ENCODE measurements at regions not wholly inside any gene's neighbourhood (a gene's known extent, or its start where the extent isn't known, plus 50 kb on each side); places are given as distances from the start of the nearest gene placed in this dataset.

- no peak for ATAC-seq (replicated peaks)
- Mint-ChIP-seq H3K36me3 (ENCODE audit: insufficient read depth) (no peaks in the 10 kb centered on the region), H3K9me3 (no peaks in the 10 kb centered on the region), H3K27ac (no peak overlapping the region), H3K4me3 (no peak overlapping the region), H3K4me1 (ENCODE audit: low read depth in 2 of 2) (no peaks in the 10 kb centered on the region), H3K27me3 (peaks cover 25 to 29% of the 10 kb centered on the region in 2 donors)
- DNase-seq = no peak
These were observed 143.1 kb downstream of the ACTBL2 start for GRCh38 chr5:57339521-57339920.

DNA sequence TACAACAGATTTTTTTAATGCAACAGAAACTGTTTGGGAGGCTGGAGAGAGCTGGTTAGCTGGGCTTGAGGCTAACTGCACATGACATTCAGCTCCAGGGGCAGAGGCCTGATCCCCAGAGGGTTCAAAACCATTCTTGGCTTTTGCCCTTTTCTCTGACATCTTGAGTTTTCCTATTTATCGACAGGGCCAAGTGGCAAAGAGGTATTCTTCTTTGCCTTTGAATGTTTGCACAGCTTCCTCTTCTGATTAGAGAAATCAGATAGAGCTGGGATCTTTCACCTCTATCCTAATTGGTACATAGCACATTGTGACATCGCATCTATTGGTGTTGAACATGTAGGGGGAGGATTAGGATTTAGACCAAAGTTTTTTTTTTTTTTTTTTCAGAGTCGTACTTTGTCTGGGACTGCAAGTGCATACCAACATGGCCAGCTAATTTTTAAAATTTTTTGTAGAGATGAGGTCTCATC lies 143.7 kb downstream of the ACTBL2 start:
- DNase-seq (no peak), ATAC-seq (replicated peaks) (no peak)
- H3K27me3 Mint-ChIP-seq = peaks cover 23 to 29% of the 10 kb centered on the region in 2 donors
- no peaks in the 10 kb centered on the region for H3K9me3 Mint-ChIP-seq
- H3K27ac Mint-ChIP-seq = no peak overlapping the region
- no peaks in the 10 kb centered on the region for H3K36me3 Mint-ChIP-seq (ENCODE audit: insufficient read depth)
- H3K4me3 Mint-ChIP-seq = no peak overlapping the region
- H3K4me1 Mint-ChIP-seq (ENCODE audit: low read depth in 2 of 2) = no peaks in the 10 kb centered on the region

GRCh38 chr5:57338068-57338867 lies 144.3 kb downstream of the ACTBL2 start:
- Mint-ChIP-seq H3K27me3 (peaks cover 20 to 29% of the 10 kb centered on the region in 2 donors), H3K27ac (no peak overlapping the region), H3K9me3 (no peaks in the 10 kb centered on the region), H3K36me3 (ENCODE audit: insufficient read depth) (no peaks in the 10 kb centered on the region), H3K4me1 (ENCODE audit: low read depth in 2 of 2) (no peaks in the 10 kb centered on the region), H3K4me3 (no peak overlapping the region)
- no peak for ATAC-seq (replicated peaks)
- DNase-seq = no peak

DNA sequence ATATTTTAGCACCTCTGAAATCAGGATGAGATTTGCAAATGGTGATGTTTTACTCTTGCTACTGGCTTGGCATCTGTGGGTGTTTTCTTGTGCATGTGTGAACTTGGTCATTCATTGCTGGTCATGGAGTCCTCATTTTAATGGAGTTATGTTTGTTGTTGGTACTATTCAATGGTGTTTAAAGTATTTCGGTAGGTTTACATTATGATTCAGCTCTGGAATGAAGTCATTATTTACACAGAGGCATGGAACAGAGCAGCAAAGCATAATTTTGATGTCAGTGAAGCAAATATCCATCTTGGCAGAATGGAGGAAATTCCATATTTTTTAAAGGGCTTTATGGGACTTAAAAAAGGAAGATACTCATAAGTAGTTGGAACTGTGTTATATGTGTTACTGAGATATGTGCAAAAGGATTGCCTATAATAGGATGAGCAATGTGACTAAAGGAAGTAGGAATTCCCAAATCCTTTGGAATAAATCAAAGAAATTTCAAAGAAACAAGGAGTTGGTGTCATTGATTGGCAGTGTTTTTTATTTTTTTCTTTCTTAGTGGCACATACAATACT lies 147.4 kb downstream of the ACTBL2 start:
- no peak for ATAC-seq (replicated peaks)

GRCh38 chr5:57334475-57334874 lies 148.1 kb downstream of the ACTBL2 start:
- DNase-seq (no peak), ATAC-seq (replicated peaks) (no peak)
- H3K27me3 Mint-ChIP-seq = peaks cover 6 to 31% of the 10 kb centered on the region in 2 donors
- no peak overlapping the region for H3K4me3 Mint-ChIP-seq
- H3K4me1 Mint-ChIP-seq (ENCODE audit: low read depth in 2 of 2) = no peaks in the 10 kb centered on the region
- no peaks in the 10 kb centered on the region for H3K9me3 Mint-ChIP-seq
- H3K36me3 Mint-ChIP-seq (ENCODE audit: insufficient read depth) = no peaks in the 10 kb centered on the region
- no peak overlapping the region for H3K27ac Mint-ChIP-seq

More for the DNA sequence above, 147.4 kb downstream of the ACTBL2 start:
- Mint-ChIP-seq H3K4me1 (ENCODE audit: low read depth in 2 of 2) (no peaks in the 10 kb centered on the region), H3K9me3 (no peaks in the 10 kb centered on the region), H3K36me3 (ENCODE audit: insufficient read depth) (no peaks in the 10 kb centered on the region), H3K27me3 (peaks cover 6 to 31% of the 10 kb centered on the region in 2 donors), H3K27ac (no peak overlapping the region), H3K4me3 (no peak overlapping the region)
- DNase-seq = no peak

GRCh38 chr5:57332361-57332760 lies 150.2 kb downstream of the ACTBL2 start:
- no peaks in the 10 kb centered on the region for H3K36me3 Mint-ChIP-seq (ENCODE audit: insufficient read depth)
- H3K4me1 Mint-ChIP-seq (ENCODE audit: low read depth in 2 of 2) = no peaks in the 10 kb centered on the region

DNA sequence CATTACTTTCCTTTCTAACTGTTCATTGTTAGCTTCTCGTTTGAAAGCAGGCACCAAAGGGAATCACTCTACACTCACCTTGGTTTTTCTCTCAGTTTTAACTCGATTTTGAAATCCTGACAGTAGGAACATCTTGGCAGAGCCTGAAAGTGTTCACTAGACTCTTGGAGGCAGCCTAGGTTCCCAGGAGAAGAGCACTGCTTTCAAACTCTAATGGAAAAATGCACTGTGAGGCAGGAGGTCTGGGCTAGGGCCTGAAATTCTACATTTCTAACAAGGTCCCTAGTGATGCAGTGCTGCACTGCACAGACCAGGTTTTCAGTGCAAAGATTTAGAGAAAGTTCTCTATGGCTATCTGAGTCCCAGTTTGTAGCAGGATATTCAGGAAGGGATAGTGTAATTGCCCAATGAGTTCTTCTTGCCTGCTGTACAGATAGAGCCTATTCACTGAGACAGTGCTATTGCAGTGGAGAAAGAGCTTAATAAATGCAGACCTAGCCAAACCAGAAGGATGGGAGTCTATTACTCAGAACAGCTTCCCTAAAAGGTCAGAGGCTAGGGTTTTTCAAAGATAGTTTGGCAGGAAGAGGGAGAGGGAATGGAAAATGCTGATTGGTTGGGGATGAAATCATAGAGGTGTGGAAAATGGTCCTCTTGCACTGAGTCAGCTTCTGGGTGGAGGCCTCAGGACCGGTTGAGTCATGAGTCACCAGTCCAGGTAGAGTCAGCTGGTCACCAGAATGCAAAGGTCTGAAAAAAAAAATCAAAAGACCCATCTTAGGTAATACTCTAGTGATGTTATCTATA lies 153.9 kb downstream of the GPBP1 start:
- Mint-ChIP-seq H3K9me3 (no peaks in the 10 kb centered on the region), H3K27me3 (peaks cover 6 to 54% of the 10 kb centered on the region in 2 donors), H3K4me3 (no peak overlapping the region), H3K36me3 (ENCODE audit: insufficient read depth) (no peaks in the 10 kb centered on the region), H3K27ac (no peak overlapping the region), H3K4me1 (ENCODE audit: low read depth in 2 of 2) (no peaks in the 10 kb centered on the region)
- no peak for ATAC-seq (replicated peaks)
- DNase-seq = no peak

More at GRCh38 chr5:57332361-57332760, 150.2 kb downstream of the ACTBL2 start:
- Mint-ChIP-seq H3K27ac (no peak overlapping the region), H3K9me3 (no peaks in the 10 kb centered on the region), H3K4me3 (no peak overlapping the region), H3K27me3 (peaks cover 6 to 31% of the 10 kb centered on the region in 2 donors)
- ATAC-seq (replicated peaks) (no peak), DNase-seq (no peak)

DNA sequence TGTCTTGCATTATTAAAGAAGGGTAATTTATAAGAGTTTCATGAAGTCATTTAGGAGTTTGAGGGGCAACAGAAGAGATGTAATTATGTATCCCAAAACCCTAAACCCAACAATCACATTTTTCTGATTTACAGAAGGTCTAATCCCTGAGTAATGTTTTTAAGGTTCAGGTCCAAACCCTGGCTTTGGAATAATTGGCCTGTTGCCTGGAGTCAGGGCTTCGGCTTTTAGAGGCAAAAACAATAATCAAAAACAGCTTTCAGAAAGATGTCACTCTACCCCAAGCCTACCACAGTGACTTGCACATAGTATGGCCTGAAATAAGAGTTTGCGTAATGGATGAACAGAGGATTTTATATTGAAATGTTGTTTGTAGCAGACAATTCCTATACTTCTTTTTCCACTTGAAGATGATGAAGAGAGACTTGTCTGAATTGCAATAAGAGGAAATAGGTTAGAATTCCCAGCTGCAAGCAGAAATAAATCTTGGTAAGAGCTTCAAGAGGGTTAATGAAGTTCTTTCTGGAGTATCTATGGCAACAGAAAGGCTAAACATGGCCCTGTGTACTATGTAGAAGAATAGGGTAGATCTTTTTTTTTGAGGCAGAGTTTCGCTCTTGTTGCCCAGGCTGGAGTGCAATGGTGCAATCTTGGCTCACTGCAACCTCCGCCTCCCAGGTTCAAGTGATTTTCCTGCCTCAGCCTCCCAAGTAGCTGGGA lies 152.0 kb downstream of the GPBP1 start:
- Mint-ChIP-seq H3K9me3 (no peaks in the 10 kb centered on the region), H3K36me3 (ENCODE audit: insufficient read depth) (no peaks in the 10 kb centered on the region), H3K27ac (no peak overlapping the region), H3K4me3 (no peak overlapping the region), H3K4me1 (ENCODE audit: low read depth in 2 of 2) (no peaks in the 10 kb centered on the region), H3K27me3 (peaks cover 6 to 53% of the 10 kb centered on the region in 2 donors)
- ATAC-seq (replicated peaks) = no peak
- no peak for DNase-seq

- H3K27ac Mint-ChIP-seq = no peak overlapping the region
- H3K4me1 Mint-ChIP-seq (ENCODE audit: low read depth in 2 of 2) = no peaks in the 10 kb centered on the region
- ATAC-seq (replicated peaks) = no peak
- H3K9me3 Mint-ChIP-seq = no peaks in the 10 kb centered on the region
- peaks cover 6 to 52% of the 10 kb centered on the region in 2 donors for H3K27me3 Mint-ChIP-seq
- no peaks in the 10 kb centered on the region for H3K36me3 Mint-ChIP-seq (ENCODE audit: insufficient read depth)
- no peak overlapping the region for H3K4me3 Mint-ChIP-seq
- no peak for DNase-seq
These were observed 151.0 kb downstream of the GPBP1 start for GRCh38 chr5:57324861-57325260.

- no peak overlapping the region for H3K4me3 Mint-ChIP-seq
- DNase-seq (no peak), ATAC-seq (replicated peaks) (no peak)
- H3K9me3 Mint-ChIP-seq = no peaks in the 10 kb centered on the region
- no peaks in the 10 kb centered on the region for H3K36me3 Mint-ChIP-seq (ENCODE audit: insufficient read depth)
- H3K4me1 Mint-ChIP-seq (ENCODE audit: low read depth in 2 of 2) = no peaks in the 10 kb centered on the region
- H3K27me3 Mint-ChIP-seq = peaks cover 7 to 59% of the 10 kb centered on the region in 2 donors
- H3K27ac Mint-ChIP-seq = no peak overlapping the region
These were observed 150.3 kb downstream of the GPBP1 start for GRCh38 chr5:57324181-57324580.

DNA sequence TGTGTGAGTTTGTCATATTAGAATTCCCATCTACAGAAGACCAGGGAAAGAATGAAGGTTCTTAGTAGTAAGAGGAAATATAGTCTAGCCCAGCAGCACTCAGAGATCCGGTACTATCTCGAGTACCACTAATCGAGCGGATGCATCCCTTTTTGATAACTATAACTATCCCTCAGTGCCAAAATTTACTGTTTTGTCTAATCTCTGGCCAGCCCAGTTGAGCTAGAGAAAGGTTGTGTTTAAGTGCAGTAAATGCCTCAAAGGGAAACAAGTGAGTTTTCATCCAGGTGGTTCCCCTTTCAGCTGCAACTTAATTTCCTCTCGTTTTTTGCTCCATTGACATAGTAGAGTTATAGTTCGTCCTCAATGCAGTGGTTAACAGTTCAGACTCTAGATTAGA lies 146.7 kb downstream of the GPBP1 start:
- no peak for ATAC-seq (replicated peaks)

GRCh38 chr5:57319628-57320027 lies 145.8 kb downstream of the GPBP1 start:
- H3K4me3 Mint-ChIP-seq = no peak overlapping the region
- DNase-seq (no peak), ATAC-seq (replicated peaks) (no peak)
- no peak overlapping the region for H3K27ac Mint-ChIP-seq
- no peaks in the 10 kb centered on the region for H3K9me3 Mint-ChIP-seq
- peaks cover 11 to 49% of the 10 kb centered on the region in 2 donors for H3K27me3 Mint-ChIP-seq
- no peaks in the 10 kb centered on the region for H3K36me3 Mint-ChIP-seq (ENCODE audit: insufficient read depth)
- no peaks in the 10 kb centered on the region for H3K4me1 Mint-ChIP-seq (ENCODE audit: low read depth in 2 of 2)

More for the DNA sequence above, 146.7 kb downstream of the GPBP1 start:
- H3K9me3 Mint-ChIP-seq = no peaks in the 10 kb centered on the region
- no peaks in the 10 kb centered on the region for H3K4me1 Mint-ChIP-seq (ENCODE audit: low read depth in 2 of 2)
- DNase-seq = no peak
- H3K27ac Mint-ChIP-seq = no peak overlapping the region
- H3K27me3 Mint-ChIP-seq = peaks cover 17 to 55% of the 10 kb centered on the region in 2 donors
- H3K36me3 Mint-ChIP-seq (ENCODE audit: insufficient read depth) = no peaks in the 10 kb centered on the region
- no peak overlapping the region for H3K4me3 Mint-ChIP-seq

- no peak for ATAC-seq (replicated peaks)
- H3K36me3 Mint-ChIP-seq (ENCODE audit: insufficient read depth) = no peaks in the 10 kb centered on the region
- DNase-seq = no peak
- no peak overlapping the region for H3K27ac Mint-ChIP-seq
- peaks cover 11 to 46% of the 10 kb centered on the region in 2 donors for H3K27me3 Mint-ChIP-seq
- H3K4me1 Mint-ChIP-seq (ENCODE audit: low read depth in 2 of 2) = no peaks in the 10 kb centered on the region
- H3K9me3 Mint-ChIP-seq = no peaks in the 10 kb centered on the region
- H3K4me3 Mint-ChIP-seq = no peak overlapping the region
These were observed 144.4 kb downstream of the GPBP1 start for GRCh38 chr5:57318251-57318650.
